CD4-positive, alpha-beta T cell treated with Interleukin-4 for 1 hour (primary cell): ENCODE measurements at regions not wholly inside any gene's neighbourhood (a gene's known extent, or its start where the extent isn't known, plus 50 kb on each side); places are given as distances from the start of the nearest gene placed in this dataset.

Source experiments
- DNase-seq, 2 donors: peaks; one replicate each; pipeline ENCODE4 v3.0.0-alpha.2; 2020 to 2022

DNA sequence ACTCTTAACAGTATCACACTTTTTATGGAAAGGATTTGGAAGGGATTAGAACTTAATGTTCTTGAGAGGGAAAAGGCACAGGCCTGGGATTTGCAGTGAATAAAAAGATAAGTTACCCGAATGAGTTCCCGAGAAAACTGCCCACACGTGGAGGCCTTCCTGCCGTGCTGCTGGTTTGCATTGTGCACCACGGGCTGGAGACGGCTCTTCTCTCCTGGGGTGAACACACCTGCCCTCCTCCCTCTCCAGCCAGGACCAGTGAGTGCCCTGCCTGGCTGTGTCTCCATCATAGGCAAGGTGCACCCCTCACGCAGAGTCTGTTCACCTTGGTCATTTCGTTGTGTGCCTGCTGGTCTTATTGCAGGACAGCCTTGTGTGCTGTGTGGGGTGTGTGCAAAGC lies 336.3 kb upstream of the SHH start:
- DNase-seq: no peak

DNA sequence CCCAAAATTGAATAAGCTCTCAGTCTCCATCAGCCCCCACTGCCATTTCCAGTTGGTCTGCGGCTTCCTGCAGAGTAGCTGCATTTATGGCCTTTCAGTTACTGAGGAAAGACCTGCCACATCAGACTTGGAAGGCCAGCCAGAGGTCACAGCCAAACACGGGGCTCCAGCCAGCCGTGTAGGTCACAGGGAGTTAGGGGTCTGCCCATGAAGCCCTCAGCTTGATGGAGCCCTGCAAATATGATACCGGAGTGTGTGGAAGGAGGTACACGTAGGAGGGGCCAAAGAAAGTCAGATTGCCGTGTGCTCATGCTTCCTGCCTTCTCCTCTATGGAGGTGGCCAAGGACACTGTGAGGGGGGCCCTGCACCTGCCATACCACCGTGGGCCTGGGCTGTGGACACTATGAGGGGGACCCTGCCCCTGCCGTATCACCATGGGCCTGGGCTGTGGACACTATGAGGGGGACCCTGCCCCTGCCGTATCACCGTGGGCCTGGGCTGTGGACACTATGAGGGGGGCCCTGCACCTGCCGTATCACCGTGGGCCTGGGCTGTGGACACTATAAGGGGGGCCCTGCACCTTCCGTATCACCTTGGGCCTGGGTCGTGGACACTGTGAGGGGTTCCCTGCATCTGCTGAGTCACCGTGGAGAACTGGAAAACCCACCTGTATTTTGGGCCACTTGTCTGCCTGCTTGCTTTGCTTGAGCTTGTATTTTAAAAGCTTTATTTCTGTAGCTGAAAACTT lies 335.7 kb upstream of the SHH start:
- no peak for DNase-seq

DNA sequence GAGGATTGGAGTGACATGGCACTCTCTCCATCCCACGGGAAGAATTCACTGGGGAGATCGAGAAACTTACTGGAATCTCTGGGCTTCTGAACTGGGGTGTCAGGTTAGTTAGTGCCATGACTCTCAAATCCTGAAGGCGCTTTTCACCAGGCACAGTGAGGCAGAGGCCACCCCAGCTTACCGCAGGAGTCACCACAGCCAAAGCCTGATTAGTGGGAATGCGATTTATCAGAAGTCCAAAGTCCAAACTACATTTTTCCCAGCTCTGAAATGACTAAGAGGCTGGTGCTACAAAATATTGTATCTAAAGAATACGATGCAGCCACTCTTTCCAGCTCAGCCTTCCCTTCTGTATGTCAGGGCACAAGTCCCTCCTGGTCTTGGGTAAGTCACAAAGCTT lies 334.8 kb upstream of the SHH start:
- DNase-seq: no peak

DNA sequence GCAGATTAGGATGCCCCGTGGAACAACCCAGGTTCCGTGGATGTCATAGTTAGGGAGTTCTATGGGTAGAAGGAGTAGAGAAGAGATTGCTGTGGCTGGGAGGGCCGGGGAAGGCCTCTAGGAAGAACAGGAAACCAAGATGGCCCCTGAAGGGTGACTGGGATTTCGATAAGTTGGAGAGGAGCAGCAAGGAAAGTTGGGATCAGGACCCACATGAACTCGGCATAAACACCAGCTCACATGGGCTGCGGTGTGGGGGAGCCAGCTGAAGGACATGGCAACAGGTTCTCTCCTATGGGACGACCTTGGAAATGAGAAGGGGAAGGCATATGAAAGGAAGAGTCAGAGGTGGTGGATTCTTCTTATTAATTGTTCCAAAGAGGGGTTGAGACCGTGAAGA lies 333.7 kb upstream of the SHH start:
- no peak for DNase-seq

DNA sequence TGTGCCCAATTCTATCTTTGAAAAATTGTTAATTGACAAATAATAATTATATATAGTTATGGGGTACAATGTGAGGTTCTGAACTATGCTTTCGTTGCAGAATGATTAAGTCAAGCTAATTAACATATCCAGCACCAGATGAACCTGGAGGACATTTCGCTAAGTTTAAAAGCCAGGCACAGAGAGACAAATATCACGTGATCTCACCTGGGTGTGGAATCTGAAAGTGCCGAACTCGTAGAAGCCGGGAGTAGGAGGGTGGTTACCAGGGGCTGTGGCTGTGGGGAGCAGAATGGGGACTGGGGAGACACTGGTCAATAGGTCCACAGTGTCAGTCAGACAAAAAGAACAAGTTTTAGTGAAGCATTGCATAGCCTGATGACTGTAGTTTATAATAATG lies 332.9 kb upstream of the SHH start:
- no peak for DNase-seq

DNA sequence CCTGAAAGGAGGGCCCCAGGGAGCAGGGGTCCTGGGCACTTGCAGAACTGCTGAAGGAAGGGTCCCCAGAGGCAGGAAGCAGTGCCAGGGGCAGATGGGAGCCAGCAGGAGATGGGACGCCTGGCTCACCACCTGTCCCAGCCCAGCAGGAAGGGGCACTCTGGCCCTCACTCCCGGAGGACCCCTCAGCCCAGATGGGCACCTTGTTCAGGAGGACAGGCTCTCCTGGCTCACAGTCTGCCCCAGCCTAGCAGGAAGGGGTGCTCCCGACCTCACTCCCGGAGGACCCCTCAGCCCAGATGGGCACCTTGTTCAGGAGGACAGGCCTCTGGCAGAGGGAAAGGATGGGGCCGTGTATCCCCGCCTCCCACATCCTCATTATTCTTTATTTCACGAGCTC lies 331.4 kb upstream of the SHH start:
- no peak for DNase-seq

DNA sequence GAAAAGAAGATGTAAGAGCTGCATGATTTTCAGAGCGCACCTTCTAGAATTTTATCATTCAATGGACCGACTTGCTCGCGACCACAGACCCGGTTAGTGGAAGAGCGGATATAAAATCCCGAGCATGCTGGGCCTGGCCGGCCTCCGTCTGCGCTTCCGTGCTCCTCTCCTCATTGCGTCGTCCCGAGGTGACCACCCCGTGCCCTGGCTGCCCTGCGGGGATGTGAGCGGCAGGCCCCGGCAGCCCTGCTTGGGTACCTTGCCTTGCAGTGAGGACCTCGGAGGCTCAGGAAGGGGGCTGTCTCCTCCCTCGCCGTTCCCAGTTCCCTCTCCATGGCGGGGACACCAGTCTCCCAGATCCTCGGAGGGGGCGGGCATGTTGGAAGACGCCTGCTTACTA lies 330.9 kb upstream of the SHH start:
- no peak for DNase-seq

DNA sequence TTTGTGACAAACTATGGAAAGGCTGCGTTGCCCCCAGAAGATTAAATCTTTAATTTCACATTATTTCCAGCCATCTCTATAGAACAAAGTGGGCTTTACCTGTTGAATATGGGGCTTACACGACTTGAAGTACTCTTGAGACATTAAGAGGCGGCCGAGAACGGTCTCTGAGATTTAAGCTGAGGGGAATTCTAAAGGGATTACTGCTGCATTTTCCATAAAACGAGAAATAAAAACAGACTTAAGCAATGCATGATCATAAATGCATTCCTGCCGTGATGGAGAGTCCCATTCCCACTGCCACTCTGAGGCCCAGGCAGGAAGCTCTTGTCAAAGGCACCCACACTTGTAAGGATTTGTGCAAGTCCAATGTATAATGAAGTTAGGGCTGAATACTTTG lies 329.7 kb upstream of the SHH start:
- DNase-seq: no peak

DNA sequence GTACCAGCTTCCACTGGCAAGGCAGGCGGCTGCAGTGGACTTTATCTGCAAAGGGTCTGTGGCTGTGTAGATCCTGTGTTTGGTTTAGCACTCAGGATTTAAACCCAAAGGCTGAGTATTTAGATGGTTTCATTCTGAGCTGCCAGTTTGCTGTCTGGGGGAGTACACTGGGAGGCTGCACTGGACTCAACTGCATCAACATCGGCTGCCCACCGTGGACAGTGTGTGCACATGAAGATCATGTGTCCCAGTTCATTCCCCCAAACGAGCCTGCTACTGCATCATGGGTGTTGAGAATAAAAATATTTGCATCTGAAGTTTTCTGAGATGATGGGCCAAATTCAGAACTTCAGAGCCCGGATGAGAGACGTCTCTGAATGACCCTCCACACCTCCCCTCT lies 328.6 kb upstream of the SHH start:
- no peak for DNase-seq

DNA sequence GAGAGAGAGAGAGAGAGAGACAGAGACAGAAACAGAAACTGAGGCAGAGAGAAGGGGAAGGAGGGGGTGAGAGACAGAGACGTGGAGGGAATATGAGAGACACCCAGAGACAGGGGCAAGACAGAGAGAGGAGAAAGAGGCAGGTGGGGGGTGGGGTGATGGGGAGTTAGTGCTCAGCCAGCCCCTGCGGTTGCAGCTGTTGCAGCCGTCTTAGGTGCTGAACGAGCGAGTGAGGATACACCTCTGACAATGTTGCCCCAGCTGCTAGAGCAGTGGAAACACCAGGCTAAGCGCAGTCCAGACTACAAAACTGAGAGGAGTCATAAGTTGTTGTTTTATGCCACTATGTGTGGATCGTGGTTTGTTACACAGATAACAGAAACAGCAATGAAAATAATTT lies 328.2 kb upstream of the SHH start:
- no peak for DNase-seq

DNA sequence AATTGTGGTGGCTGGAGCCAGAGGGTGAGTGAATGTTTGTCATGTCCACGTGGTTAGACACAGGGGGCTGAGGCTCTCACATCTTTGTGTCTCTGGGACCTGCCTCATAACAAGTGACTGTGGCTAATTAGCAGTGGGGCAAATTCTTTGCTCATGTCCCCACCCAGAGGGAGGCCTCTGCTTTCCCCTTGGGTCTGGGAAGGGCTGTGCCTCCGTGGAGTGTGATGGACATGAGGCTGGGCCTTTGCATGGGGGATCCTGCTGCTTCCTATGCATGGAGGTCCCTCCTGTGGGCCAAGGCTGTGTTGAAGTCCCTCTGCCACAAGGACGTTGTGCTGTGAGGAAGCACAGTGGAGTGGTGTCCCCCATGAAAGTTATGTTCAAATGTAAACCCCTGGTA lies 327.4 kb upstream of the SHH start:
- DNase-seq: no peak

DNA sequence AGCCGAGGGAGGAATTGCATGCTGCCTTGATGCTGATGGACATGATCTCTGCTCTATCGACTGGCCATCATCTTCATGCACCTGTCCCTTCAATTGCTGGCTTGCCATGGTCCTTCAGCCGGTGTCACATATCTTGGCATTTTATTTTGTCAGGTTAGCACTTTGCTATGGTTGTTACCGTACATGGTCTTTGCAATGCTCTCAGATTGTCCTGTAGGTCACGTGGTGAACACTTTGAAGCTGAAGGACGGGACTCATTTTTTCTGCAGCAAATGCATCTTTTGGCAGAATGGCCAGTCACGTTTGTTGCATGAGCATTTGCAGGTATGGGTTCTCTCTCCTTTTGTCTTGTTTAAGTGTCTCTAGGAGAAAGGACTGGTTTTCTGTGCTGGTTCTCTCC lies 326.8 kb upstream of the SHH start:
- DNase-seq: no peak

DNA sequence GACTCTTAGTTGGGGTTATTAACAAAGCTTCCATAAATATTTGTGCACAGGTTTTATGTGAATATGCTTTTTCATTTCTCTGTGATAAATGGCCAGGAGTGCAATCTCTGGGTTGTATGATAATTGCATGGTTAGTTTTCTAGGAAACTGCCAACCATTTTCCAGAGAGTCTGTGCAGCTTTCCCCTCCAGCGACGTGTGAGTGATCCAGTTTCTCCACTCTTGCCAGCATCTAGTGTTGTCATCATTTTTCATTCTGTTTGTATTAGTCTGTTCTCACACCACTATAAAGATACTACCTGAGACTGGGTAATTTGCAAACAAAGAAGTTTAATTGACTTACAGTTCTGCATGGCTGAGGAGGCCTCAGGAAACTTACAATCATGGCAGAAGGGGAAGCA lies 319.6 kb upstream of the SHH start:
- DNase-seq: no peak

DNA sequence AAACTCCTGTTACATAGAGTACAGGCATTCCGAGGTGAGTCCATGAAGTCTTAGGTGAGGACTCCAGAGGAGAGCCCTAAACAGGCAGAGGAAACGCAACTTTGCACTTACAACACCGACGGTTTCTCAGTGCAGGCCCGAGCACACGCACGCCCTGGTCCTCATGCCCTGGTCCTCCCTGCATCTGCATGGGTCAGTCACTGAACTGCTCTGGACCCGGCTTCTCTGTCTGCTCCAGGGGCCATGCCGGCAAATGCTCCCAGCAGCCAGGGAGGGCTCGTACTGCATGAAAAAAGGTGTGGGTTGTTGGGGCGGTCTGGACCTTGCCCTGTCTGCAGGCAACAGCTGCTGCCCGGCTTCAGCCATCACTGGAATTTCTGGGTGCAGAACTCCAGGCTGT lies 317.3 kb upstream of the SHH start:
- DNase-seq: no peak

DNA sequence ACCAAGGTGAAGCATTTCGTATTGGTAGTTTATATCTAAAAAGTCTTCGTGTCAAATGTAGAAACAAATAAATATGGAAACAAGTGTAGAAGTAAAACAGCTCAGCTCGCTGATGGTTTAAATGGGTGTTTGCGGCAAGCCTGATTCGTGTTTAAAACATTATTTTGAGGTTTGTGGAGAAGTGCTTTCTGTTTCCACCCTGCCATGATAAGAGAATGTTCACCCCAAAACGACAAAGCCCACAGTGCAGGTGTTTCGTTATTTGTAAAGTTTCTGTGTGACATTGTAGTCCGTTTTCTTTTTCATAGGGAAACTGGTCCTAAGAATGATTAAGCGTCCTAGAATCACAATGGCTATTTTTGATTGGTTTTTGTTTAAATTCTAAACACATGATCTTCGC lies 316.2 kb upstream of the SHH start:
- no peak for DNase-seq

DNA sequence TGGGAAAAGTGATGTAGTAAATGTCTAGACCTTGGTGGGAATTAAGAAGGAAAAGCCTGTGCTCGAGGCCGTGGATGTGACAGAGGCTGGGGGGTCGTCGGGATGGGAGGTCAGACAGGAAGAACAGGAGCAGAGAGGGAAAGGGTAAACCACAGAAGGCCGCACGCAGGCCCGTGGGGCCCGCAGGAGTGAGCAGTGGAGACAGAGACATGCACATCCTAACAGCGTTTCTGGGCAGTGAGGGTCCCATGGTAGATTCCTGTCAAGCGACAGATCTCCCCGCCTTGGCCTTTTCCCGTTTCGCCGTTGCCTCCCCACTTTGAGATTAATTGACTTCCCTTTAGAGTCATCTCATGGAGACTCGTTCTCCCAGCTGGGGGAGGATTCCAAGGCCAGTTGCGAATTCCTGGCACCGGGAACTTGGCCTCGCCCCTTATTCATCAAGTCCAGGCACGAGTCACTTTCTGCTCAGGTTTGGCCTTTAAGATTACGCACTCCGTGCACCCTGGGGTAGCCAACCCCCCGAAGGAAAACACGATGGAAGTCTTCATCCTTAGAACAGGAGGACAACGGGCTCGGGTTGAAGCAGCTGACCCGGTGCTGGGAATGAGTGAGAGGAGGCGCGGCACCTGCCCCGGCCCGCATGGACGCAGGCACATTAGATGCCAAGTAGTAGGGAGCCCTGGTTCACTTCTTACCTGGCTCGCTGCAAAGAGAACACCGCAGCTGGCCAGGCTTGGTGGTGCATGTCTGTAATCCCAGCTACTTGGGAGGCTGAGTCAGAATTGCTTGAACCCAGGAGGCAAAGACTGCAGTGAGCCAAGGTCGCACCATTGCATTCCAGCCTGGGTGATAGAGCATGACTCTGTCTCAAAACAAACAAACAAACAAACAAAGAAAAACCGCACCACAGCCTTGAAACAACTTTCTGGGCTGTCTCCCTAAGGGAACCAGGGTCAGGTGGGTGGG lies 315.2 kb upstream of the SHH start:
- DNase-seq: no peak

DNA sequence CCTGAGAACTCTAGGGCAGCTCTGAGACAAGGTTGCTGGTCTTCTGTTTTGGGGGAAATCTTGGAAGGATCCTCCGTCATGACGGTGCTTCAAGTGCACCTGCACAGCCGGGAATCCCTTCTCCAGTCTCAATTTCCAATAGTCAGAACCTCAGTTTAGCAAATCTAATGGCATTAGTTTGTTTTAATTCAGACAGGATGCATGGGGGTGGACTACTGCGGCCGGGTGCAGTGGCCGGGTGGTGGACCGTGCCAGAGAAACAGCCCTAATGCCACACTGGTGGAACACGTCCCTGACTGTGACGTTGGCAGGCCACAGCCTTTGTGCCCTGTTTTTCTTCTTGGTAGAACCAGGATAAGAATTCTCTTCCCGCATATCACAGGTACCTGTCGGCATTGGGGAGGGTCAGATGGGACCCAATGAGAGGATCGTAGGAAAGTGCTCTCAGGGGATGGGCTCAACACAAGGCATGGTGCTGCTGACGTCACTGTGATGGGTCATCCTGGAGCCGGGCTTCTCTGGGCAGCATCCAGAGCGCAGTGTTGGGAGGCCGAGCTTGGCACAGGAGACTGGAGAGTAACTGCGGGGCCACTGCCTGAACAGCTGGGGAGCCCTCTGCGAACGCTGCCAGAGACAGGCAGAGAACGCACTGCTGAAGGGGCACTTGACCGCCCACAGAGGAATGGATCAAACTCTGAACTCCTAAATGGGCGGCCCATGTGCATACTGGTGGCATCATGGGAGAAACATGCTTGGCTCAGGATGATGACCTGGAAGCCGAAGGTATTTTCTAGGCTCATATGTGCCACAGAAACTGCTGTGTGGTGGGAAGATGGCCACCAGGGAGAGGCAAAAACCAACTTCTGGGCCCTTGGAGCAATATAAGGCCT lies 313.8 kb upstream of the SHH start:
- no peak for DNase-seq

DNA sequence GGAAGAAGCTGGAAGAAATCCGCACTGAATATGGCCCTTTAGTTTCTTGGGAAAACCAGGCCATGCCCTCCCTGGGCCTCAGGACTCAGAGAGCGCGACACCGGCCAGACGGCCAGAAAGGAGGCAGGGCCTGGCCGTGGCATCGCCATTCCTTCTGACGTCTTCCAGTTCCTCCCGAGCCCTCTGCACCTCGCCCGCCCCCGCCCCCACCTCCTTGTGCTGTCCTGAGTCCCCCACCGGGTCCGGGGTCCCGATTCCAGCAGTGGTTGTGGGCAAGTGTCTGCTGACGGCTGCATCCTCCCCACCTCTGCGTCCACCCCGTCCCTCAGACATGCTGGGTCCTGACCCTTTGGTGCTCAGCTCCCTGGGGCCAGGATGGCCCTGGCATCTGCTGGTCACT lies 312.1 kb upstream of the SHH start:
- no peak for DNase-seq

DNA sequence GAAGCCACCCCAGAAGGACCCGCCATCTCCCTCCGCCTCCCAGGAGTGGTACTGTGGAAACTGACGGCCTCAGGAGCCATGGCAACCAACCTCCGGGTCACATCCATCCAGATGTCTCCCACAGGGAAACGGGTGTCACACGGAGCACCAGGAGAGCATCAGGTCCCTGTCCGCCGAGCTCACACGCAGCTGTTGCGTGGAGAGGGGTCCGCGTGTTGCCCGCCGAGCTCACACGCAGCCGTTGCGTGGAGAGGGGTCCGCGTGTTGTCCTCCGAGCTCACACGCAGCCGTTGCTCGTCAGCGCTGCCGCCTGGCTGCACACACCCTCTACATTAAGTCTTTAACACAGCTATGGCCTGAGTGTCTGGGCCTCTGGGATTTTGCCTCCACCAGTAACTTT lies 311.1 kb upstream of the SHH start:
- DNase-seq: no peak

DNA sequence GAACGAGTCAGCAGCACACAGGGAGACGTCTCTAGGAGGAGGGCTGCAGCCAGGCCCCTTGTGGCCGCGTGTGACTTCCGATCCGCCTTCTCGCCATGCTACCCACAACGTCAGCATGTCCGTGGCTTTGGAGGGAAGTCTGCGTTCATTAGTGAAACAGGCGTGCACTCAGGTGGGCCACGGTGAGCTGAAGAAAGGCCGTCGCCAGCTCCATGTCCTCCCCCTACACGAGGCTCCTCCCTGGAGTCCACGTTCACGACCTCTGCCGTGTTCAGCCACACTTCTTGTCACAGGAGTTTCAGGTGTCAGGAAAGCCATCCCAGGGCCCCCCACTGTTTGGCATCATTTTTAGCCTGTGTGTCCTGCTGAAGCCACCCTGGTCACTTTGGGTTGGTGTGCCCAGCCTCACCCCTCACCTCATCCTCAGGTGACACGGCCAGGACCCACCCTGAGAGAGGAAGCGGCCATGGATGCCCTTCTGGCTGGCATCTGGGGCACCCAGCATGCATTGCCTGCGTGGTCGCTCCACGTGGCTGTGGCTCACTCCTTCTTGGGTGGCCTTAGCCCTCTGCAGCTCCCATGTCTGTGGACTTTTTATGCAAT lies 310.6 kb upstream of the SHH start:
- DNase-seq: no peak

DNA sequence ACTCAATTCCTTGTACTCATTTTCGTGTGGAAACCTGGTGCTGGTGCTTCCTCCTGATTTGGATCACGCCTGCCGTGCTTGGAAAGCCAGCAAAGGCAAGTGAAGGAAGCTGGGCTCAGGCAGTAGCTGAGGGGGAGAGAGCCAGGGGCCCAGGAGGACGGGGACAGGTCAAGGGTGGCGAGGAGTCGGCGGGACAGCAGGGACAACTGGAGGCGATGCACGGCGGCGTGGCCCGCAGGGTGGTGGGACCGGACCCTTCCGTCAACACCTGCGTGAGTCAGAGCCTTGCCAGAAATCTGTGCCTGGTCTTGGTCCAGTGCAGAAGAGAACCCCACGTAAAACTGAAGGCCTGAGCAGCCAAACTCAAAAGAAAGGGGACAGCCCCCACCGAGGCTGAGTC lies 309.7 kb upstream of the SHH start:
- DNase-seq: no peak

DNA sequence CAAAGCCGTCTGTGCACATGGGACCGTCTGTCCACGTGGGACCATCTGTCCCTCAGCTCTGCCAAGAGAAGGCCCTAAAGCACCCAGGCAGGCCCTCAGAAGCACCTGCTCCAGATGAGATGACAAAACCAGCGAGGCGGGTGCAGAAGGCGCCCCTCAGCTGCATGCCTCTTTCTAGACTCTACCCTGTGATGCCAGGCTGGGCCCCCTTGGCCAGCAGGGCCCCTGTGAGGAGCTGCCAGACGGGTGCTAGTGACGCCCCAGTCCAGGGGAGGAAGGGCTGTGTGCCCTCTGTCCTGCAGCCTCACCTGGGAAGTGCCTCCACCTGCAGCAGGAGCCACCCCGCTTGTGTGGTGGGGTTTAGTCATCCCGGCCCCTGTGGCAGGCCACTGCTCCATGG lies 309.2 kb upstream of the SHH start:
- DNase-seq: no peak

DNA sequence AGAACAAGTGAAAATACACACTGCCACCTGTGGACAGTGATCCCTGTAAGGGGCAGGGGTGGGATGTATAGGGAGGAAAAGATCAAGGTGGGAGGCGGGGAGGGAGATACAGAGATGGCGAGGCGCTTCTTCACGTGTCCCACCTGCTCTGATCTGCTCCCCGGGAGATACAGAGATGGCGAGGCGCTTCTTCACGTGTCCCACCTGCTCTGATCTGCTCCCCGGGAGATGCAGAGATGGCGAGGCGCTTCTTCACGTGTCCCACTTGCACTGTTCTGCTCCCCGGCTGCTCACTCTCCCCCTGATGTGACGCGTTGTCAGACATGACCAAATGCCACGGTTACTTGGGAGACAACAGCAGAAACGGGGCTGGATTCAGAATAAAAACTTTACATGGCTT lies 308.3 kb upstream of the SHH start:
- no peak for DNase-seq
